HepG2 (cell line): ENCODE measurements at regions not wholly inside any gene's neighbourhood (a gene's known extent, or its start where the extent isn't known, plus 50 kb on each side); places are given as distances from the start of the nearest gene placed in this dataset.

ENCODE experiments used
- ATAC-seq: fragments of 200-7000 bp; cut with Tn5 transposase; 3 replicates; pipeline ENCODE4 v1.9.1; 2020; ENCODE audit warnings: mild to moderate bottlenecking, moderate library complexity
- BruUV-seq: library from RNA; stranded (reverse); fragments of 400-500 nt; replicated peaks from 2 replicates; lab custom pipeline; 2021; lab: Mats Ljungman, UMichigan
- CTCF ChIA-PET: fragments of 300-600 bp; formaldehyde crosslinking; extraction: SDS; loops from one replicate; lab custom pipeline; 2021; ENCODE audit warnings: low total read pairs, inconsistent platforms, low intra/inter-chr PET ratio; lab: Yijun Ruan, JAX
- POLR2A ChIA-PET: fragments of 350-600 bp; sonication (Branson Sonifier 250); formaldehyde crosslinking; loops from one replicate; lab custom pipeline; 2020; ENCODE audit warnings: antibody characterized with exemption, inconsistent platforms; lab: Yijun Ruan, JAX
- DNase-seq: peaks from one replicate; pipeline ENCODE4 v3.0.0-alpha.2; 2015; ENCODE audit warnings: low spot score
- FAIRE-seq: peaks from 3 replicates; lab custom pipeline; 2011; peaks lifted over from hg19 to GRCh38; lab: Jason Lieb, UNC
- H2AFZ ChIP-seq: one replicate; pipeline ENCODE4 v1.6.1; 2011; ENCODE audit warnings: low read length, inconsistent platforms
- H3K27ac ChIP-seq: fragments of 300-600 bp; 3 replicates; pipeline ENCODE4 v1.8.0; 2011; ENCODE audit warnings: mixed run types, mild to moderate bottlenecking, mixed read lengths, low read length, inconsistent platforms; ENCODE audit not compliant: insufficient read depth; ENCODE audit errors: extremely low read length
- H3K27me3 ChIP-seq, 2 experiments: fragments of 200-600 bp in 1 of 2; 2 replicates in 1 of 2; 3 replicates in 1 of 2; pipeline versions ENCODE4 v1.6.0 to v1.8.0; 2011; ENCODE audit warnings: low read length in 2 of 2, mild to moderate bottlenecking in 2 of 2, moderate library complexity in 2 of 2, inconsistent platforms in 1 of 2; ENCODE audit not compliant: insufficient read depth in 2 of 2, control insufficient read depth in 1 of 2
- H3K36me3 ChIP-seq, 2 experiments: fragments of 200-600 bp in 1 of 2; replicated peaks in 1 of 2; 2 replicates in 1 of 2; 3 replicates in 1 of 2; pipeline versions ENCODE4 v1.5.1 to v1.8.0; 2011; ENCODE audit warnings: low read length in 2 of 2, inconsistent platforms in 1 of 2; ENCODE audit not compliant: insufficient read depth in 2 of 2, control insufficient read depth in 1 of 2
- H3K4me1 ChIP-seq: 2 replicates; pipeline ENCODE4 v1.5.1; 2012; ENCODE audit warnings: low read length, inconsistent platforms; ENCODE audit not compliant: insufficient read depth
- H3K4me2 ChIP-seq: 2 replicates; pipeline ENCODE4 v1.6.0; 2011; ENCODE audit warnings: low read depth, low read length, inconsistent platforms
- H3K4me3 ChIP-seq, 3 experiments: fragments of 200-600 bp in 1 of 3; sonication (generic), shearing (Covaris generic) in 1 of 3; replicated peaks in 1 of 3; 2 replicates each; pipeline ENCODE4 v1.5.1; 2011 to 2016; ENCODE audit warnings: low read length in 3 of 3, inconsistent platforms in 2 of 3, low read depth in 2 of 3, mild to moderate bottlenecking in 2 of 3, control low read depth in 1 of 3, mixed read lengths in 1 of 3; ENCODE audit not compliant: insufficient read depth in 1 of 3
- H3K79me2 ChIP-seq: one replicate; pipeline ENCODE4 v1.6.1; 2011; ENCODE audit warnings: low read length, inconsistent platforms; ENCODE audit not compliant: insufficient read depth
- H3K9ac ChIP-seq: 2 replicates; pipeline ENCODE4 v1.6.0; 2011; ENCODE audit warnings: mild to moderate bottlenecking, low read depth, low read length, inconsistent platforms; ENCODE audit not compliant: insufficient read depth
- H3K9me3 ChIP-seq: 2 replicates; pipeline ENCODE4 v1.5.1; 2012; ENCODE audit warnings: mild to moderate bottlenecking, low read length
- H4K20me1 ChIP-seq: 2 replicates; pipeline ENCODE4 v1.6.0; 2011; ENCODE audit warnings: inconsistent platforms, mild to moderate bottlenecking, low read length, moderate library complexity; ENCODE audit not compliant: insufficient read depth
- CEBPB ChIP-seq: IDR thresholded peaks from 2 replicates; pipeline ENCODE4 v1.6.1; 2011; ENCODE audit warnings: low read depth, low read length, improper control_type of control experiment, borderline replicate concordance
- FOXC1 ChIP-seq: sonication (generic); formaldehyde crosslinking; IDR thresholded peaks from 2 replicates; pipeline ENCODE4 v1.8.0; 2022; ENCODE audit warnings: mild to moderate bottlenecking, missing genetic modification reagents, borderline replicate concordance
- IKZF1 ChIP-seq: fragments of 450-650 bp; IDR thresholded peaks from 2 replicates; pipeline ENCODE4 v1.7.1; 2016
- KDM5A ChIP-seq: fragments of 200-600 bp; sonication (generic); IDR thresholded peaks from 2 replicates; pipeline ENCODE4 v1.7.0; 2018; ENCODE audit warnings: antibody characterized with exemption, mild to moderate bottlenecking, low read length, borderline replicate concordance
- NFATC3 ChIP-seq: sonication (generic); formaldehyde crosslinking; IDR thresholded peaks from 2 replicates; pipeline ENCODE4 v1.5.1; 2020; ENCODE audit warnings: mild to moderate bottlenecking, missing genetic modification reagents
- SMYD3 ChIP-seq: sonication (generic); formaldehyde crosslinking; IDR thresholded peaks from 2 replicates; pipeline ENCODE4 v1.8.1; 2023; ENCODE audit warnings: mild to moderate bottlenecking, missing genetic modification reagents
- ZC3H13 ChIP-seq: sonication (generic); formaldehyde crosslinking; IDR thresholded peaks from 2 replicates; pipeline ENCODE4 v1.8.1; 2023; ENCODE audit warnings: mild to moderate bottlenecking, missing genetic modification reagents, moderate library complexity
- ZNF33B ChIP-seq: sonication (generic); formaldehyde crosslinking; IDR thresholded peaks from 2 replicates; pipeline ENCODE4 v1.5.1; 2020; ENCODE audit warnings: mild to moderate bottlenecking, missing genetic modification reagents
- ZNF557 ChIP-seq: sonication (generic); formaldehyde crosslinking; IDR thresholded peaks from 2 replicates; pipeline ENCODE4 v1.4.0; 2020; ENCODE audit warnings: missing genetic modification reagents
- ZSCAN30 ChIP-seq: sonication (generic); formaldehyde crosslinking; IDR thresholded peaks from 2 replicates; pipeline ENCODE4 v1.5.0; 2020; ENCODE audit warnings: mild to moderate bottlenecking, missing genetic modification reagents
- WGBS: methylation state at CpG from one replicate; pipeline ENCODE4 v1.1.6; 2017; ENCODE audit warnings: low lambda C conversion rate; 5-methylcytosine and 5-hydroxymethylcytosine counted together
- in situ Hi-C: cut with HindIII; loops from 2 replicates; pipeline ENCODE4 v1.10.0; 2017; ENCODE audit warnings: low pct_unique_long_range_greater_than_20kb; ENCODE audit not compliant: extremely low pct_ligation_motif_present
- intact Hi-C: fragments of 100-400 bp; cut with micrococcal nuclease; formaldehyde crosslinking; loops from one replicate; pipeline ENCODE4 v1.10.0; 2022; ENCODE audit not compliant: unreplicated experiment
- TF ChIP-seq, protein P1 (sequence below): sonication (generic); formaldehyde crosslinking; IDR thresholded peaks from 2 replicates; pipeline ENCODE4 v1.8.0; 2022; ENCODE audit warnings: missing genetic modification reagents, mild to moderate bottlenecking, inconsistent platforms, borderline replicate concordance
- TF ChIP-seq, protein P2 (sequence below): sonication (generic); formaldehyde crosslinking; IDR thresholded peaks from 2 replicates; pipeline ENCODE4 v1.8.0; 2022; ENCODE audit warnings: mild to moderate bottlenecking, missing genetic modification reagents, moderate library complexity
- TF ChIP-seq, protein P3 (sequence below): sonication (generic); formaldehyde crosslinking; IDR thresholded peaks from 2 replicates; pipeline ENCODE4 v1.4.0; 2020; ENCODE audit warnings: mild to moderate bottlenecking, missing genetic modification reagents
- TF ChIP-seq, protein P4 (sequence below): sonication (generic); formaldehyde crosslinking; conservative IDR thresholded peaks from 2 replicates; pipeline ENCODE4 v1.5.0; 2020; ENCODE audit warnings: missing genetic modification reagents
- TF ChIP-seq, protein P5 (sequence below): sonication (generic); formaldehyde crosslinking; IDR thresholded peaks from 2 replicates; pipeline ENCODE4 v1.5.1; 2020; ENCODE audit warnings: missing genetic modification reagents, mild to moderate bottlenecking, borderline replicate concordance
- TF ChIP-seq, protein P6 (sequence below): sonication (generic); formaldehyde crosslinking; IDR thresholded peaks from 2 replicates; pipeline ENCODE4 v1.4.0; 2020; ENCODE audit warnings: missing genetic modification reagents
- TF ChIP-seq, protein P7 (sequence below): sonication (generic); formaldehyde crosslinking; IDR thresholded peaks from 2 replicates; pipeline ENCODE4 v1.8.1; 2023; ENCODE audit warnings: mild to moderate bottlenecking, missing genetic modification reagents

DNA sequence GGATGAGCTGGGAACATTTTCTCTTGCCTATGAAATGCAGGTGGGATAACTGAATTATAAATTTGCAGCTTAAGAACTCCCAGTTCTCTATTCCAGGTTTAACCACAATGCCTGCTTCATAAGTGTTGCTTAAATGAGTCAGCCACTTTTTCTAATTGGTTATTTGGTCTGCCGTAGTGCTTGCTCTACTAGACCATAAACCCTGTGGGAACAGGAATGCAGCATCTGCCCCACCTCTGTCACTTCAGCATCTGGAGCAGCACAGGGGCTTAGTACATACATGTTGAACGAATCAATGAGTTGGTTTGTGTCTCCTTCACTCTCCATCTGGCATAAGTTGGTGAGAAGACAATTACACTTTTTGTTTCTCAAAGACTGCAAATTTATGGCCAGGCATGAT, 95.2 kb upstream of the PTER start:
- intact Hi-C loops = no loop called here
- 0% methylated on average over 2 of the region's 2 CpGs for WGBS
- ChIA-PET CTCF (no interaction called here), POLR2A (no interaction called here)
- FAIRE-seq (no peak), DNase-seq (no peak), ATAC-seq (no peak)
- Histone ChIP-seq H4K20me1 (no peaks in the 10 kb centered on the region), H3K9ac (no peak overlapping the region), H3K4me3 (no peak overlapping the region), H3K79me2 (no peaks in the 10 kb centered on the region), H2AFZ (no peak overlapping the region), H3K4me2 (no peak overlapping the region), H3K9me3 (no peaks in the 10 kb centered on the region), H3K4me1 (no peaks in the 10 kb centered on the region), H3K27ac (no peak overlapping the region), H3K27me3 (no peaks in the 10 kb centered on the region), H3K36me3 (no peaks in the 10 kb centered on the region)
- TF ChIP-seq, protein P1, sequence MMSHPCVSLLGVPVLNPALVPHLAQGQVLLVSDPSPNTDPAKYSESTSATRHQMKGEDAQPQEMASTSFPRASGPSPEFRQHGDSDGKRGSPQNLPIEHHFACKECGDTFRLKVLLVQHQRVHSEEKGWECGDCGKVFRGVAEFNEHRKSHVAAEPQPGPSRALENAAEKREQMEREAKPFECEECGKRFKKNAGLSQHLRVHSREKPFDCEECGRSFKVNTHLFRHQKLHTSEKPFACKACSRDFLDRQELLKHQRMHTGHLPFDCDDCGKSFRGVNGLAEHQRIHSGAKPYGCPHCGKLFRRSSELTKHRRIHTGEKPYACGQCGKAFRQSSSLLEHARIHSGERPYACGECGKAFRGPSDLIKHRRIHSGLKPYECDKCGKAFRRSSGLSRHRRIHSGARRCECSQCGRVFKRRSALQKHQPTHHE (CRISPR knock-in tag) = no peak
- TF ChIP-seq KDM5A = no peak
- no peak for TF ChIP-seq ZSCAN30 (CRISPR knock-in tag)
- TF ChIP-seq IKZF1 = no peak
- no peak for TF ChIP-seq ZNF33B (CRISPR knock-in tag)
- TF ChIP-seq, protein P2, sequence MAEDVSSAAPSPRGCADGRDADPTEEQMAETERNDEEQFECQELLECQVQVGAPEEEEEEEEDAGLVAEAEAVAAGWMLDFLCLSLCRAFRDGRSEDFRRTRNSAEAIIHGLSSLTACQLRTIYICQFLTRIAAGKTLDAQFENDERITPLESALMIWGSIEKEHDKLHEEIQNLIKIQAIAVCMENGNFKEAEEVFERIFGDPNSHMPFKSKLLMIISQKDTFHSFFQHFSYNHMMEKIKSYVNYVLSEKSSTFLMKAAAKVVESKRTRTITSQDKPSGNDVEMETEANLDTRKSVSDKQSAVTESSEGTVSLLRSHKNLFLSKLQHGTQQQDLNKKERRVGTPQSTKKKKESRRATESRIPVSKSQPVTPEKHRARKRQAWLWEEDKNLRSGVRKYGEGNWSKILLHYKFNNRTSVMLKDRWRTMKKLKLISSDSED (CRISPR knock-in tag) = no peak
- TF ChIP-seq, protein P3, sequence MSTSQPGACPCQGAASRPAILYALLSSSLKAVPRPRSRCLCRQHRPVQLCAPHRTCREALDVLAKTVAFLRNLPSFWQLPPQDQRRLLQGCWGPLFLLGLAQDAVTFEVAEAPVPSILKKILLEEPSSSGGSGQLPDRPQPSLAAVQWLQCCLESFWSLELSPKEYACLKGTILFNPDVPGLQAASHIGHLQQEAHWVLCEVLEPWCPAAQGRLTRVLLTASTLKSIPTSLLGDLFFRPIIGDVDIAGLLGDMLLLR (CRISPR knock-in tag) = no peak
- no peak for TF ChIP-seq ZC3H13 (CRISPR knock-in tag)
- TF ChIP-seq CEBPB = no peak
- TF ChIP-seq, protein P4, sequence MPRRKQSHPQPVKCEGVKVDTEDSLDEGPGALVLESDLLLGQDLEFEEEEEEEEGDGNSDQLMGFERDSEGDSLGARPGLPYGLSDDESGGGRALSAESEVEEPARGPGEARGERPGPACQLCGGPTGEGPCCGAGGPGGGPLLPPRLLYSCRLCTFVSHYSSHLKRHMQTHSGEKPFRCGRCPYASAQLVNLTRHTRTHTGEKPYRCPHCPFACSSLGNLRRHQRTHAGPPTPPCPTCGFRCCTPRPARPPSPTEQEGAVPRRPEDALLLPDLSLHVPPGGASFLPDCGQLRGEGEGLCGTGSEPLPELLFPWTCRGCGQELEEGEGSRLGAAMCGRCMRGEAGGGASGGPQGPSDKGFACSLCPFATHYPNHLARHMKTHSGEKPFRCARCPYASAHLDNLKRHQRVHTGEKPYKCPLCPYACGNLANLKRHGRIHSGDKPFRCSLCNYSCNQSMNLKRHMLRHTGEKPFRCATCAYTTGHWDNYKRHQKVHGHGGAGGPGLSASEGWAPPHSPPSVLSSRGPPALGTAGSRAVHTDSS (CRISPR knock-in tag) = no peak
- no peak for TF ChIP-seq FOXC1 (CRISPR knock-in tag)
- TF ChIP-seq, protein P5, sequence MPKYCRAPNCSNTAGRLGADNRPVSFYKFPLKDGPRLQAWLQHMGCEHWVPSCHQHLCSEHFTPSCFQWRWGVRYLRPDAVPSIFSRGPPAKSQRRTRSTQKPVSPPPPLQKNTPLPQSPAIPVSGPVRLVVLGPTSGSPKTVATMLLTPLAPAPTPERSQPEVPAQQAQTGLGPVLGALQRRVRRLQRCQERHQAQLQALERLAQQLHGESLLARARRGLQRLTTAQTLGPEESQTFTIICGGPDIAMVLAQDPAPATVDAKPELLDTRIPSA (CRISPR knock-in tag) = no peak
- TF ChIP-seq, protein P6, sequence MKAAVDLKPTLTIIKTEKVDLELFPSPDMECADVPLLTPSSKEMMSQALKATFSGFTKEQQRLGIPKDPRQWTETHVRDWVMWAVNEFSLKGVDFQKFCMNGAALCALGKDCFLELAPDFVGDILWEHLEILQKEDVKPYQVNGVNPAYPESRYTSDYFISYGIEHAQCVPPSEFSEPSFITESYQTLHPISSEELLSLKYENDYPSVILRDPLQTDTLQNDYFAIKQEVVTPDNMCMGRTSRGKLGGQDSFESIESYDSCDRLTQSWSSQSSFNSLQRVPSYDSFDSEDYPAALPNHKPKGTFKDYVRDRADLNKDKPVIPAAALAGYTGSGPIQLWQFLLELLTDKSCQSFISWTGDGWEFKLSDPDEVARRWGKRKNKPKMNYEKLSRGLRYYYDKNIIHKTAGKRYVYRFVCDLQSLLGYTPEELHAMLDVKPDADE = no peak
- TF ChIP-seq, protein P7, sequence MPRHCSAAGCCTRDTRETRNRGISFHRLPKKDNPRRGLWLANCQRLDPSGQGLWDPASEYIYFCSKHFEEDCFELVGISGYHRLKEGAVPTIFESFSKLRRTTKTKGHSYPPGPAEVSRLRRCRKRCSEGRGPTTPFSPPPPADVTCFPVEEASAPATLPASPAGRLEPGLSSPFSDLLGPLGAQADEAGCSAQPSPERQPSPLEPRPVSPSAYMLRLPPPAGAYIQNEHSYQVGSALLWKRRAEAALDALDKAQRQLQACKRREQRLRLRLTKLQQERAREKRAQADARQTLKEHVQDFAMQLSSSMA (CRISPR knock-in tag) = no peak
- TF ChIP-seq SMYD3 (CRISPR knock-in tag) = no peak
- TF ChIP-seq NFATC3 = no peak
- no peak for TF ChIP-seq ZNF557 (CRISPR knock-in tag)
- in situ Hi-C loops = no loop called here
- BruUV-seq = no TSS peak
